ENCODE measurements at regions not wholly inside any gene's neighbourhood (a gene's known extent, or its start where the extent isn't known, plus 50 kb on each side); places are given as distances from the start of the nearest gene placed in this dataset.

- no peaks in the 10 kb centered on the region for H3K9me3 ChIP-seq (ENCODE audit: insufficient read depth, low read depth, low read length)
- H3K4me1 ChIP-seq (ENCODE audit: insufficient read depth, low read length), result no peaks in the 10 kb centered on the region
- Mint-ChIP-seq H3K27ac (ENCODE audit: unreplicated experiment) (no peak overlapping the region), H3K36me3 (ENCODE audit: low read depth, unreplicated experiment) (no peaks in the 10 kb centered on the region), H3K27me3 (ENCODE audit: low read depth, unreplicated experiment) (no peaks in the 10 kb centered on the region), H3K4me1 (ENCODE audit: low read depth, unreplicated experiment) (peaks cover 4% of the 10 kb centered on the region), H3K4me3 (ENCODE audit: unreplicated experiment) (no peak overlapping the region), H3K9me3 (ENCODE audit: unreplicated experiment) (peaks cover 3% of the 10 kb centered on the region)
- no peaks in the 10 kb centered on the region for H3K27me3 ChIP-seq (ENCODE audit: insufficient read depth, low read length)
- DNase-seq (ENCODE audit: low read depth), result peak; percentile 40
- no peaks in the 10 kb centered on the region for H4K20me1 ChIP-seq (ENCODE audit: insufficient read depth, low read length)
- H2AFZ ChIP-seq (ENCODE audit: low read depth, low read length), result no peak overlapping the region
- no peak overlapping the region for H3K9ac ChIP-seq (ENCODE audit: low read length)
- TF ChIP-seq, protein P1, sequence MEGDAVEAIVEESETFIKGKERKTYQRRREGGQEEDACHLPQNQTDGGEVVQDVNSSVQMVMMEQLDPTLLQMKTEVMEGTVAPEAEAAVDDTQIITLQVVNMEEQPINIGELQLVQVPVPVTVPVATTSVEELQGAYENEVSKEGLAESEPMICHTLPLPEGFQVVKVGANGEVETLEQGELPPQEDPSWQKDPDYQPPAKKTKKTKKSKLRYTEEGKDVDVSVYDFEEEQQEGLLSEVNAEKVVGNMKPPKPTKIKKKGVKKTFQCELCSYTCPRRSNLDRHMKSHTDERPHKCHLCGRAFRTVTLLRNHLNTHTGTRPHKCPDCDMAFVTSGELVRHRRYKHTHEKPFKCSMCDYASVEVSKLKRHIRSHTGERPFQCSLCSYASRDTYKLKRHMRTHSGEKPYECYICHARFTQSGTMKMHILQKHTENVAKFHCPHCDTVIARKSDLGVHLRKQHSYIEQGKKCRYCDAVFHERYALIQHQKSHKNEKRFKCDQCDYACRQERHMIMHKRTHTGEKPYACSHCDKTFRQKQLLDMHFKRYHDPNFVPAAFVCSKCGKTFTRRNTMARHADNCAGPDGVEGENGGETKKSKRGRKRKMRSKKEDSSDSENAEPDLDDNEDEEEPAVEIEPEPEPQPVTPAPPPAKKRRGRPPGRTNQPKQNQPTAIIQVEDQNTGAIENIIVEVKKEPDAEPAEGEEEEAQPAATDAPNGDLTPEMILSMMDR (IDR thresholded peaks at IDR 0.05; ENCODE audit: insufficient read depth, low read depth, low read length), result no peak
- TF ChIP-seq EZH2 (IDR thresholded peaks at IDR 0.05; ENCODE audit: insufficient read depth, low read length), result no peak
- H3K36me3 ChIP-seq (ENCODE audit: insufficient read depth, low read length), result no peaks in the 10 kb centered on the region
- H3K4me3 ChIP-seq (ENCODE audit: insufficient read depth, low read depth, low read length), result no peak overlapping the region
- no peaks in the 10 kb centered on the region for H3K79me2 ChIP-seq (ENCODE audit: insufficient read depth, low read length)
- no peak overlapping the region for H3K4me2 ChIP-seq (ENCODE audit: low read length)
- peak; percentile 9 for FAIRE-seq
- no peak overlapping the region for H3K27ac ChIP-seq (ENCODE audit: low read depth, low read length)
These were observed 62.1 kb downstream of the NABP1 start for GRCh38 chr2:191740016-191740419.

DNA sequence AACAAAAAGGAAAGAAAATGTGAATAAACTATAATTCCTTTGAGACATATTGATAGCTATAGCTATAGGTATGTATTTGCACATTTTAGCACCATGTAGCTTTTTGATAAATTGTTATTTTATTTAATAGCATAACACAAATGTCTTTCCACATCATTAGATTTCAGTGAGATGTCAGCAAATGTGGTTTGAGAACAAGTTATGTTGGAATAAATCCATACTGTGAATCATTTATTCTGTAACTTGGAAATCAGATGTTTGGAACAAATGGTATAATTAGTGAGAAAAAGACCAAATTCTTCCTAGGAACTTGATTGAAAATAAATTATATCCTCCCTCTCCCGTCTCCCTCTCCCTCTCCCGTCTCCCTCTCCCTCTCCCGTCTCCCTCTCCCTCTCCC lies 62.8 kb downstream of the NABP1 start:
- Mint-ChIP-seq H3K36me3 (ENCODE audit: low read depth, unreplicated experiment) (no peaks in the 10 kb centered on the region), H3K27me3 (ENCODE audit: low read depth, unreplicated experiment) (no peaks in the 10 kb centered on the region), H3K27ac (ENCODE audit: unreplicated experiment) (no peak overlapping the region), H3K4me1 (ENCODE audit: low read depth, unreplicated experiment) (peaks cover 4% of the 10 kb centered on the region), H3K9me3 (ENCODE audit: unreplicated experiment) (peaks cover 3% of the 10 kb centered on the region), H3K4me3 (ENCODE audit: unreplicated experiment) (no peak overlapping the region)
- Histone ChIP-seq H4K20me1 (ENCODE audit: insufficient read depth, low read length) (no peaks in the 10 kb centered on the region), H3K9me3 (ENCODE audit: insufficient read depth, low read depth, low read length) (no peaks in the 10 kb centered on the region), H3K36me3 (ENCODE audit: insufficient read depth, low read length) (no peaks in the 10 kb centered on the region), H3K4me3 (ENCODE audit: insufficient read depth, low read depth, low read length) (no peak overlapping the region), H3K4me2 (ENCODE audit: low read length) (no peak overlapping the region), H3K79me2 (ENCODE audit: insufficient read depth, low read length) (no peaks in the 10 kb centered on the region), H3K4me1 (ENCODE audit: insufficient read depth, low read length) (no peaks in the 10 kb centered on the region), H2AFZ (ENCODE audit: low read depth, low read length) (no peak overlapping the region), H3K27ac (ENCODE audit: low read depth, low read length) (no peak overlapping the region), H3K9ac (ENCODE audit: low read length) (no peak overlapping the region), H3K27me3 (ENCODE audit: insufficient read depth, low read length) (no peaks in the 10 kb centered on the region)
- TF ChIP-seq, protein P1 (IDR thresholded peaks at IDR 0.05; ENCODE audit: insufficient read depth, low read depth, low read length), result no peak
- TF ChIP-seq EZH2 (IDR thresholded peaks at IDR 0.05; ENCODE audit: insufficient read depth, low read length), result no peak
- DNase-seq (ENCODE audit: low read depth), result peak; percentile 68
- no peak for FAIRE-seq

GRCh38 chr2:191746346-191747169 lies 68.6 kb downstream of the NABP1 start:
- H3K9ac ChIP-seq (ENCODE audit: low read length), result no peak overlapping the region
- no peak overlapping the region for H3K4me3 ChIP-seq (ENCODE audit: insufficient read depth, low read depth, low read length)
- H3K27ac Mint-ChIP-seq (ENCODE audit: unreplicated experiment), result no peak overlapping the region
- H3K36me3 Mint-ChIP-seq (ENCODE audit: low read depth, unreplicated experiment), result no peaks in the 10 kb centered on the region
- H3K4me1 Mint-ChIP-seq (ENCODE audit: low read depth, unreplicated experiment), result peaks cover 22% of the 10 kb centered on the region
- H3K27me3 ChIP-seq (ENCODE audit: insufficient read depth, low read length), result no peaks in the 10 kb centered on the region
- H3K4me2 ChIP-seq (ENCODE audit: low read length), result peak overlapping the region; percentile 39
- H3K36me3 ChIP-seq (ENCODE audit: insufficient read depth, low read length), result no peaks in the 10 kb centered on the region
- no peak for TF ChIP-seq EZH2 (IDR thresholded peaks at IDR 0.05; ENCODE audit: insufficient read depth, low read length)
- TF ChIP-seq, protein P1 (IDR thresholded peaks at IDR 0.05; ENCODE audit: insufficient read depth, low read depth, low read length), result no peak
- peak overlapping the region; percentile 20 for H3K4me3 Mint-ChIP-seq (ENCODE audit: unreplicated experiment)
- peaks cover 3% of the 10 kb centered on the region for H3K9me3 Mint-ChIP-seq (ENCODE audit: unreplicated experiment)
- no peak overlapping the region for H2AFZ ChIP-seq (ENCODE audit: low read depth, low read length)
- H3K4me1 ChIP-seq (ENCODE audit: insufficient read depth, low read length), result peaks cover 21% of the 10 kb centered on the region
- FAIRE-seq (peak; percentile 45), DNase-seq (ENCODE audit: low read depth) (peak; percentile 78)
- no peaks in the 10 kb centered on the region for H3K9me3 ChIP-seq (ENCODE audit: insufficient read depth, low read depth, low read length)
- no peaks in the 10 kb centered on the region for H3K27me3 Mint-ChIP-seq (ENCODE audit: low read depth, unreplicated experiment)
- no peaks in the 10 kb centered on the region for H3K79me2 ChIP-seq (ENCODE audit: insufficient read depth, low read length)
- H3K27ac ChIP-seq (ENCODE audit: low read depth, low read length), result no peak overlapping the region
- no peaks in the 10 kb centered on the region for H4K20me1 ChIP-seq (ENCODE audit: insufficient read depth, low read length)

Measured in astrocyte (in vitro differentiated cells and primary cell).